ENCODE measurements at regions not wholly inside any gene's neighbourhood (a gene's known extent, or its start where the extent isn't known, plus 50 kb on each side); places are given as distances from the start of the nearest gene placed in this dataset.

DNA sequence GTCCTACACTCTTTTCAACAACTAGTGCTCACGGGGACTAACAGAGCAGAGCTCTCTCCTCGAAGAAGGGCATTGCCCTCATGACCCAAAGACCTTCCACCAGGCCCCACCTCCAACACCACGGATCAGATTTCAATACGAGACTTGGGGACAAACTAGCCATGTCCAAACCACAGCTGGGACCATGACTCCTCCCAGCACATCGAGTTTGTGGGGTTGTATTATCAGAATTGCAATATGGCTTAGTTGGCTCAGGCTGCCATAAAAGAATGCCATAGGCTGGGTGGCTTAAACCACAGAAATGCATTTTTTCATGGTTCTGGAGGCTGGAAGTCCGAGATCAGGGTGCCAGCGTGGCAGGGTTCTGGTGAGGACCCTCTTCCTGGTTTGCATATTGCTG is 189.7 kb upstream of the PMEPA1 start:
- TF ChIP-seq POLR2AphosphoS5 (IDR thresholded peaks at IDR 0.05; ENCODE audit: low read depth, low read length) (no peak), EZH2 (IDR thresholded peaks at IDR 0.05) (no peak), EZH2phosphoT487 (IDR thresholded peaks at IDR 0.05; ENCODE audit: borderline replicate concordance) (no peak), YY1 (IDR thresholded peaks at IDR 0.05; ENCODE audit: extremely low read depth, insufficient replicate concordance, low read depth, low read length) (no peak), ELF1 (IDR thresholded peaks at IDR 0.05; ENCODE audit: borderline replicate concordance, low read depth) (no peak), CEBPB (IDR thresholded peaks at IDR 0.05; ENCODE audit: low read depth) (no peak), JUND (IDR thresholded peaks at IDR 0.05) (no peak), POLR2A (IDR thresholded peaks at IDR 0.05; ENCODE audit: borderline replicate concordance, extremely low read depth, insufficient read depth, insufficient read length) (no peak)
- TF ChIP-seq, protein P1, sequence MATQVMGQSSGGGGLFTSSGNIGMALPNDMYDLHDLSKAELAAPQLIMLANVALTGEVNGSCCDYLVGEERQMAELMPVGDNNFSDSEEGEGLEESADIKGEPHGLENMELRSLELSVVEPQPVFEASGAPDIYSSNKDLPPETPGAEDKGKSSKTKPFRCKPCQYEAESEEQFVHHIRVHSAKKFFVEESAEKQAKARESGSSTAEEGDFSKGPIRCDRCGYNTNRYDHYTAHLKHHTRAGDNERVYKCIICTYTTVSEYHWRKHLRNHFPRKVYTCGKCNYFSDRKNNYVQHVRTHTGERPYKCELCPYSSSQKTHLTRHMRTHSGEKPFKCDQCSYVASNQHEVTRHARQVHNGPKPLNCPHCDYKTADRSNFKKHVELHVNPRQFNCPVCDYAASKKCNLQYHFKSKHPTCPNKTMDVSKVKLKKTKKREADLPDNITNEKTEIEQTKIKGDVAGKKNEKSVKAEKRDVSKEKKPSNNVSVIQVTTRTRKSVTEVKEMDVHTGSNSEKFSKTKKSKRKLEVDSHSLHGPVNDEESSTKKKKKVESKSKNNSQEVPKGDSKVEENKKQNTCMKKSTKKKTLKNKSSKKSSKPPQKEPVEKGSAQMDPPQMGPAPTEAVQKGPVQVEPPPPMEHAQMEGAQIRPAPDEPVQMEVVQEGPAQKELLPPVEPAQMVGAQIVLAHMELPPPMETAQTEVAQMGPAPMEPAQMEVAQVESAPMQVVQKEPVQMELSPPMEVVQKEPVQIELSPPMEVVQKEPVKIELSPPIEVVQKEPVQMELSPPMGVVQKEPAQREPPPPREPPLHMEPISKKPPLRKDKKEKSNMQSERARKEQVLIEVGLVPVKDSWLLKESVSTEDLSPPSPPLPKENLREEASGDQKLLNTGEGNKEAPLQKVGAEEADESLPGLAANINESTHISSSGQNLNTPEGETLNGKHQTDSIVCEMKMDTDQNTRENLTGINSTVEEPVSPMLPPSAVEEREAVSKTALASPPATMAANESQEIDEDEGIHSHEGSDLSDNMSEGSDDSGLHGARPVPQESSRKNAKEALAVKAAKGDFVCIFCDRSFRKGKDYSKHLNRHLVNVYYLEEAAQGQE (IDR thresholded peaks at IDR 0.05; ENCODE audit: low read depth) = no peak
- TF ChIP-seq, protein P2, sequence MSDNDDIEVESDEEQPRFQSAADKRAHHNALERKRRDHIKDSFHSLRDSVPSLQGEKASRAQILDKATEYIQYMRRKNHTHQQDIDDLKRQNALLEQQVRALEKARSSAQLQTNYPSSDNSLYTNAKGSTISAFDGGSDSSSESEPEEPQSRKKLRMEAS (IDR thresholded peaks at IDR 0.05) = no peak
- TF ChIP-seq, protein P3, sequence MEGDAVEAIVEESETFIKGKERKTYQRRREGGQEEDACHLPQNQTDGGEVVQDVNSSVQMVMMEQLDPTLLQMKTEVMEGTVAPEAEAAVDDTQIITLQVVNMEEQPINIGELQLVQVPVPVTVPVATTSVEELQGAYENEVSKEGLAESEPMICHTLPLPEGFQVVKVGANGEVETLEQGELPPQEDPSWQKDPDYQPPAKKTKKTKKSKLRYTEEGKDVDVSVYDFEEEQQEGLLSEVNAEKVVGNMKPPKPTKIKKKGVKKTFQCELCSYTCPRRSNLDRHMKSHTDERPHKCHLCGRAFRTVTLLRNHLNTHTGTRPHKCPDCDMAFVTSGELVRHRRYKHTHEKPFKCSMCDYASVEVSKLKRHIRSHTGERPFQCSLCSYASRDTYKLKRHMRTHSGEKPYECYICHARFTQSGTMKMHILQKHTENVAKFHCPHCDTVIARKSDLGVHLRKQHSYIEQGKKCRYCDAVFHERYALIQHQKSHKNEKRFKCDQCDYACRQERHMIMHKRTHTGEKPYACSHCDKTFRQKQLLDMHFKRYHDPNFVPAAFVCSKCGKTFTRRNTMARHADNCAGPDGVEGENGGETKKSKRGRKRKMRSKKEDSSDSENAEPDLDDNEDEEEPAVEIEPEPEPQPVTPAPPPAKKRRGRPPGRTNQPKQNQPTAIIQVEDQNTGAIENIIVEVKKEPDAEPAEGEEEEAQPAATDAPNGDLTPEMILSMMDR (IDR thresholded peaks at IDR 0.05 in 2 of 3, conservative IDR thresholded peaks at IDR 0.05 in 1 of 3; ENCODE audit: borderline replicate concordance in 1 of 3, insufficient read depth in 1 of 3, low read depth in 2 of 3, low read length in 2 of 3) = no peak
- TF ChIP-seq, protein P4, sequence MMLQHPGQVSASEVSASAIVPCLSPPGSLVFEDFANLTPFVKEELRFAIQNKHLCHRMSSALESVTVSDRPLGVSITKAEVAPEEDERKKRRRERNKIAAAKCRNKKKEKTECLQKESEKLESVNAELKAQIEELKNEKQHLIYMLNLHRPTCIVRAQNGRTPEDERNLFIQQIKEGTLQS (IDR thresholded peaks at IDR 0.05) = no peak

Data from HCT116 (cell line).